ENCODE measurements at regions not wholly inside any gene's neighbourhood (a gene's known extent, or its start where the extent isn't known, plus 50 kb on each side); places are given as distances from the start of the nearest gene placed in this dataset.
A peak's percentile ranks its signal among the peaks of the same experiment; 100 is the strongest.

- no peaks in the 10 kb centered on the region for H3K36me3 ChIP-seq
- no peak overlapping the region for H3K4me3 ChIP-seq (ENCODE audit: low read depth, low read length)
- no peaks in the 10 kb centered on the region for H3K9me3 ChIP-seq (ENCODE audit: severe bottlenecking)
- DNase-seq = no peak
- TF ChIP-seq CTCF (IDR thresholded peaks at IDR 0.05; ENCODE audit: low read depth, low read length) = no peak
- H3K27me3 ChIP-seq (ENCODE audit: insufficient read depth, low read depth, severe bottlenecking) = no peaks in the 10 kb centered on the region
- H3K27ac ChIP-seq = no peak overlapping the region
These were observed 433.4 kb upstream of the NFE2L3 start for GRCh38 chr7:25718596-25718995.

GRCh38 chr7:25719190-25719896 lies 432.7 kb upstream of the NFE2L3 start:
- H3K4me3 ChIP-seq (ENCODE audit: low read depth, low read length) = no peak overlapping the region
- no peaks in the 10 kb centered on the region for H3K27me3 ChIP-seq (ENCODE audit: insufficient read depth, low read depth, severe bottlenecking)
- no peak overlapping the region for H3K27ac ChIP-seq
- H3K9me3 ChIP-seq (ENCODE audit: severe bottlenecking) = no peaks in the 10 kb centered on the region
- no peaks in the 10 kb centered on the region for H3K36me3 ChIP-seq
- no peak for DNase-seq
- no peak for TF ChIP-seq CTCF (IDR thresholded peaks at IDR 0.05; ENCODE audit: low read depth, low read length)

- Histone ChIP-seq H3K4me3 (ENCODE audit: low read depth, low read length) (no peak overlapping the region), H3K9me3 (ENCODE audit: severe bottlenecking) (no peaks in the 10 kb centered on the region), H3K36me3 (no peaks in the 10 kb centered on the region), H3K27me3 (ENCODE audit: insufficient read depth, low read depth, severe bottlenecking) (no peaks in the 10 kb centered on the region), H3K27ac (no peak overlapping the region)
- DNase-seq = peak; percentile 16
- peak; percentile 76 for TF ChIP-seq CTCF (IDR thresholded peaks at IDR 0.05; ENCODE audit: low read depth, low read length)
These were observed 431.6 kb upstream of the NFE2L3 start for GRCh38 chr7:25720427-25720826.

- DNase-seq = no peak
- Histone ChIP-seq H3K4me3 (ENCODE audit: low read depth, low read length) (no peak overlapping the region), H3K9me3 (ENCODE audit: severe bottlenecking) (no peaks in the 10 kb centered on the region)
These were observed 429.1 kb upstream of the NFE2L3 start for GRCh38 chr7:25722856-25723255.

GRCh38 chr7:25725451-25725850 lies 426.5 kb upstream of the NFE2L3 start:
- no peak for TF ChIP-seq CTCF (IDR thresholded peaks at IDR 0.05; ENCODE audit: low read depth, low read length)
- H3K27me3 ChIP-seq (ENCODE audit: insufficient read depth, low read depth, severe bottlenecking) = no peaks in the 10 kb centered on the region
- no peaks in the 10 kb centered on the region for H3K36me3 ChIP-seq
- no peak overlapping the region for H3K4me3 ChIP-seq (ENCODE audit: low read depth, low read length)
- H3K9me3 ChIP-seq (ENCODE audit: severe bottlenecking) = no peaks in the 10 kb centered on the region
- DNase-seq = no peak
- H3K27ac ChIP-seq = peak overlapping the region; percentile 17; the same call in 1 of the 2 replicates

More at GRCh38 chr7:25722856-25723255, 429.1 kb upstream of the NFE2L3 start:
- TF ChIP-seq CTCF (IDR thresholded peaks at IDR 0.05; ENCODE audit: low read depth, low read length) = no peak
- Histone ChIP-seq H3K27me3 (ENCODE audit: insufficient read depth, low read depth, severe bottlenecking) (no peaks in the 10 kb centered on the region), H3K27ac (no peak overlapping the region), H3K36me3 (no peaks in the 10 kb centered on the region)

All from WERI-Rb-1 (cell line).